Fibroblast of skin of back (primary cell): ENCODE measurements at regions not wholly inside any gene's neighbourhood (a gene's known extent, or its start where the extent isn't known, plus 50 kb on each side); places are given as distances from the start of the nearest gene placed in this dataset.
A peak's percentile ranks its signal among the peaks of the same experiment; 100 is the strongest.

Source experiments
- DNase-seq: peaks from one replicate; pipeline ENCODE4 v3.0.0-alpha.2; 2013

GRCh38 chrX:125826774-125827451, 339.2 kb downstream of the DCAF12L2 start:
- DNase-seq, result no peak

- DNase-seq, result no peak
Observed at GRCh38 chrX:125846271-125846670, 319.8 kb downstream of the DCAF12L2 start.

- no peak for DNase-seq
Observed at GRCh38 chrX:125850693-125851092, 315.4 kb downstream of the DCAF12L2 start.

GRCh38 chrX:125883169-125883568, 282.9 kb downstream of the DCAF12L2 start:
- no peak for DNase-seq

GRCh38 chrX:125894947-125895346, 271.1 kb downstream of the DCAF12L2 start:
- no peak for DNase-seq

- DNase-seq, result no peak
Observed at GRCh38 chrX:125895518-125895917, 270.6 kb downstream of the DCAF12L2 start.

- DNase-seq, result no peak
Observed at GRCh38 chrX:125926295-125926694, 239.8 kb downstream of the DCAF12L2 start.

- DNase-seq, result no peak
Observed at GRCh38 chrX:125940985-125941384, 225.1 kb downstream of the DCAF12L2 start.

GRCh38 chrX:125947501-125947900, 218.6 kb downstream of the DCAF12L2 start:
- DNase-seq, result peak; percentile 48

GRCh38 chrX:125952973-125953372, 213.1 kb downstream of the DCAF12L2 start:
- DNase-seq, result no peak

- peak; percentile 38 for DNase-seq
Observed at GRCh38 chrX:125953814-125954213, 212.3 kb downstream of the DCAF12L2 start.

- no peak for DNase-seq
Observed at GRCh38 chrX:125954236-125954635, 211.9 kb downstream of the DCAF12L2 start.

- no peak for DNase-seq
Observed at GRCh38 chrX:125977851-125978250, 188.2 kb downstream of the DCAF12L2 start.

- peak; percentile 6 for DNase-seq
Observed at GRCh38 chrX:125998432-125998831, 167.7 kb downstream of the DCAF12L2 start.

- DNase-seq, result no peak
Observed at GRCh38 chrX:126027229-126027628, 138.9 kb downstream of the DCAF12L2 start.

GRCh38 chrX:126030021-126030420, 136.1 kb downstream of the DCAF12L2 start:
- DNase-seq, result no peak

GRCh38 chrX:126063984-126064383, 102.1 kb downstream of the DCAF12L2 start:
- no peak for DNase-seq

GRCh38 chrX:126064901-126065541, 101.1 kb downstream of the DCAF12L2 start:
- no peak for DNase-seq

GRCh38 chrX:126065901-126066660, 100.0 kb downstream of the DCAF12L2 start:
- DNase-seq, result no peak
